ENCODE measurements at regions not wholly inside any gene's neighbourhood (a gene's known extent, or its start where the extent isn't known, plus 50 kb on each side); places are given as distances from the start of the nearest gene placed in this dataset.

- TF ChIP-seq POLR2A (IDR thresholded peaks at IDR 0.05) (no peak), EP300 (IDR thresholded peaks at IDR 0.05) (no peak), POLR2AphosphoS5 (IDR thresholded peaks at IDR 0.05) (no peak)
- TF ChIP-seq, protein P1, sequence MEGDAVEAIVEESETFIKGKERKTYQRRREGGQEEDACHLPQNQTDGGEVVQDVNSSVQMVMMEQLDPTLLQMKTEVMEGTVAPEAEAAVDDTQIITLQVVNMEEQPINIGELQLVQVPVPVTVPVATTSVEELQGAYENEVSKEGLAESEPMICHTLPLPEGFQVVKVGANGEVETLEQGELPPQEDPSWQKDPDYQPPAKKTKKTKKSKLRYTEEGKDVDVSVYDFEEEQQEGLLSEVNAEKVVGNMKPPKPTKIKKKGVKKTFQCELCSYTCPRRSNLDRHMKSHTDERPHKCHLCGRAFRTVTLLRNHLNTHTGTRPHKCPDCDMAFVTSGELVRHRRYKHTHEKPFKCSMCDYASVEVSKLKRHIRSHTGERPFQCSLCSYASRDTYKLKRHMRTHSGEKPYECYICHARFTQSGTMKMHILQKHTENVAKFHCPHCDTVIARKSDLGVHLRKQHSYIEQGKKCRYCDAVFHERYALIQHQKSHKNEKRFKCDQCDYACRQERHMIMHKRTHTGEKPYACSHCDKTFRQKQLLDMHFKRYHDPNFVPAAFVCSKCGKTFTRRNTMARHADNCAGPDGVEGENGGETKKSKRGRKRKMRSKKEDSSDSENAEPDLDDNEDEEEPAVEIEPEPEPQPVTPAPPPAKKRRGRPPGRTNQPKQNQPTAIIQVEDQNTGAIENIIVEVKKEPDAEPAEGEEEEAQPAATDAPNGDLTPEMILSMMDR (IDR thresholded peaks at IDR 0.05) = no peak
- Histone ChIP-seq H3K36me3 (no peaks in the 10 kb centered on the region), H3K4me1 (no peaks in the 10 kb centered on the region), H3K27me3 (no peaks in the 10 kb centered on the region), H3K9me3 (no peaks in the 10 kb centered on the region), H3K4me3 (no peak overlapping the region), H3K27ac (no peak overlapping the region)
- ATAC-seq = no peak
Measured at GRCh38 chr3:80006315-80006714, 238.5 kb upstream of the ROBO1 start.

DNA sequence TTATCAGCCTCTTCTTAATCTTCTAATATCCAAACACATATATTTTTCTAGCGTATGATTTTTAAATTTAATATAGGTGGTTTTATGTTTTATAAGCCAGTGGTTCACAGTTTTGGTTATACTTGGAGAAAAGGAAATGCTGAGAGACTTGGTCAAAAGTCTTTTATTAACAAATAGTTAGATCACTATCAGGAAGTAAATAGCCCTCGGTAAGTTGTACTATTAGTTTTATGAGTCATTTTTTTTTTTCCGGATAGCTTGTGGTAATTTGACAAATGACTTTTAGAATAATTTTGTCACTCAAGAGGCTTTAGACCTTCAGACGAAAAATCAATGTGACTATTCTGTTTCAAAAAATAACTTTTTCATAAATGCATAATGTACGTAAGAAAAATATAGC, 232.2 kb upstream of the ROBO1 start:
- no peak overlapping the region for H3K27ac ChIP-seq
- no peak for ATAC-seq
- H3K4me3 ChIP-seq = no peak overlapping the region
- WGBS, 2 donors (ENCODE audit: low coverage in 1 of 2) = 72 to 75% methylated on average over 5 of the region's 5 CpGs
- H3K4me1 ChIP-seq = no peaks in the 10 kb centered on the region
- H3K9me3 ChIP-seq = no peaks in the 10 kb centered on the region
- H3K36me3 ChIP-seq = no peaks in the 10 kb centered on the region
- no peaks in the 10 kb centered on the region for H3K27me3 ChIP-seq
- TF ChIP-seq, protein P1 (IDR thresholded peaks at IDR 0.05) = no peak
- TF ChIP-seq POLR2A (IDR thresholded peaks at IDR 0.05) (no peak), POLR2AphosphoS5 (IDR thresholded peaks at IDR 0.05) (no peak), EP300 (IDR thresholded peaks at IDR 0.05) (no peak)

DNA sequence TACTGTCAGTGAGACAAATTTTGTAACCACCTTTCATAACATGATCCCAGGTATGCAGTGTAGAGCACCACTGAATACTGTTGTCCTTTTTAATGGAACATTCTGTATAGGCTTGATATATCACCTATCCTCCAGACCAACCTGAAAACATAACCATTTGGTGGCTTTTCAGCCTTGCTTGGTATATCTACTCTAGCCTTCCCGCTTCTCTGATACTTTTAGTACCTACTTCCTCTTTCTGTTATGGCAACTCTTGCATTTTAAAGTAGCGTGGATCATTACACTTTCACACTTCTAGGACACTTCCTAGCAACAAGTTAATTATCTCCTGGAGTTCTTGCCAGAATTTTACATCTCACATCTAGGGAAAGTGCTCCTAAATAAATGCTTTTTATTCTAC, 226.6 kb upstream of the ROBO1 start:
- Histone ChIP-seq H3K27me3 (no peaks in the 10 kb centered on the region), H3K4me1 (no peaks in the 10 kb centered on the region), H3K4me3 (no peak overlapping the region), H3K27ac (no peak overlapping the region), H3K9me3 (no peaks in the 10 kb centered on the region), H3K36me3 (no peaks in the 10 kb centered on the region)
- no peak for TF ChIP-seq POLR2AphosphoS5 (IDR thresholded peaks at IDR 0.05)
- no peak for TF ChIP-seq POLR2A (IDR thresholded peaks at IDR 0.05)
- TF ChIP-seq, protein P1 (IDR thresholded peaks at IDR 0.05) = no peak
- no peak for TF ChIP-seq EP300 (IDR thresholded peaks at IDR 0.05)
- 67 to 86% methylated on average over 2 of the region's 2 CpGs for WGBS, 2 donors (ENCODE audit: low coverage in 1 of 2)
- no peak for ATAC-seq

DNA sequence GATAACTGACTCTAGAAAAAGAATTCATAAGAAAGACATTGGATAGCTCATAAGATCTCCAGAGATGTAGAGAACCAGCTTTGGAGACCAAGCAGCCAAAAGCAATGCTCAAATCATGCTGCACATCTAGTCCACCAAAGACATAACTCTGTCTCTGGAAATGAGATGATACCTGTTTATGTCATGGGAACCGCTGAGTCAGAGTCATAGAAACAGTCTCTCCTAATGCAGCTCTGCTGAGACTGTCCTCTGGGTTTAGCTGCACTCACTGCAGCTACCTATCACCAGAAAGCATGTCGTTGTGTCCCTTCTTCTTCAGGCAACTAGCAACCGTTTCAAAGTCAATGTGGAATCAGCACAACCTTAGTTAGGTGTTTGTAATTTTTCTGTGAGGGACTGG, 218.5 kb upstream of the ROBO1 start:
- Histone ChIP-seq H3K27me3 (no peaks in the 10 kb centered on the region), H3K4me1 (no peaks in the 10 kb centered on the region), H3K27ac (no peak overlapping the region), H3K4me3 (no peak overlapping the region), H3K36me3 (no peaks in the 10 kb centered on the region), H3K9me3 (no peaks in the 10 kb centered on the region)
- ATAC-seq = no peak
- 72 to 83% methylated on average over 1 to 3 of the region's 3 CpGs for WGBS, 2 donors (ENCODE audit: low coverage in 1 of 2)
- TF ChIP-seq POLR2AphosphoS5 (IDR thresholded peaks at IDR 0.05) (no peak), EP300 (IDR thresholded peaks at IDR 0.05) (no peak), POLR2A (IDR thresholded peaks at IDR 0.05) (no peak)
- TF ChIP-seq, protein P1 (IDR thresholded peaks at IDR 0.05) = no peak

GRCh38 chr3:79985816-79986215, 218.0 kb upstream of the ROBO1 start:
- no peak for ATAC-seq
- H3K4me3 ChIP-seq = no peak overlapping the region
- TF ChIP-seq, protein P1 (IDR thresholded peaks at IDR 0.05) = no peak
- TF ChIP-seq POLR2AphosphoS5 (IDR thresholded peaks at IDR 0.05) (no peak), EP300 (IDR thresholded peaks at IDR 0.05) (no peak), POLR2A (IDR thresholded peaks at IDR 0.05) (no peak)
- no peaks in the 10 kb centered on the region for H3K27me3 ChIP-seq
- no peaks in the 10 kb centered on the region for H3K36me3 ChIP-seq
- no peaks in the 10 kb centered on the region for H3K4me1 ChIP-seq
- H3K9me3 ChIP-seq = no peaks in the 10 kb centered on the region
- WGBS, 2 donors (ENCODE audit: low coverage in 1 of 2) = 77 to 81% methylated on average over 5 to 6 of the region's 6 CpGs
- no peak overlapping the region for H3K27ac ChIP-seq

Measured in gastroesophageal sphincter (tissue), 4 donors.